SH-SY5Y (cell line): ENCODE measurements at regions not wholly inside any gene's neighbourhood (a gene's known extent, or its start where the extent isn't known, plus 50 kb on each side); places are given as distances from the start of the nearest gene placed in this dataset.

Experiments
- GATA2 ChIP-seq: IDR thresholded peaks from 2 replicates; pipeline ENCODE4 v1.6.1; 2011; ENCODE audit warnings: mild to moderate bottlenecking, low read depth, low read length
- GATA3 ChIP-seq: IDR thresholded peaks from 2 replicates; pipeline ENCODE4 v1.6.1; 2011; ENCODE audit warnings: low read depth, mild to moderate bottlenecking, low read length, moderate library complexity

- no peak for TF ChIP-seq GATA2
- no peak for TF ChIP-seq GATA3
These were observed 303.9 kb downstream of the EIPR1 start for GRCh38 chr2:3073704-3074103.

GRCh38 chr2:3073041-3073595 lies 304.5 kb downstream of the EIPR1 start:
- TF ChIP-seq GATA3 (no peak), GATA2 (no peak)

- no peak for TF ChIP-seq GATA2
- TF ChIP-seq GATA3: no peak
These were observed 305.8 kb downstream of the EIPR1 start for GRCh38 chr2:3071685-3072263.

GRCh38 chr2:3066831-3067230 lies 310.8 kb downstream of the EIPR1 start:
- TF ChIP-seq GATA3 (no peak), GATA2 (no peak)

GRCh38 chr2:3065928-3066327 lies 311.7 kb downstream of the EIPR1 start:
- no peak for TF ChIP-seq GATA2

- TF ChIP-seq GATA3 (no peak), GATA2 (no peak)
These were observed 314.9 kb downstream of the EIPR1 start for GRCh38 chr2:3062476-3063260.

GRCh38 chr2:3060049-3060448 lies 317.6 kb downstream of the EIPR1 start:
- TF ChIP-seq GATA3: no peak
- TF ChIP-seq GATA2: no peak

GRCh38 chr2:3059141-3059925 lies 318.3 kb downstream of the EIPR1 start:
- TF ChIP-seq GATA2 (no peak), GATA3 (no peak)

- no peak for TF ChIP-seq GATA3
- TF ChIP-seq GATA2: no peak
These were observed 323.6 kb downstream of the EIPR1 start for GRCh38 chr2:3054066-3054465.

- TF ChIP-seq GATA2 (no peak), GATA3 (no peak)
These were observed 326.4 kb downstream of the EIPR1 start for GRCh38 chr2:3051266-3051665.

- TF ChIP-seq GATA2: no peak
- no peak for TF ChIP-seq GATA3
These were observed 331.3 kb downstream of the EIPR1 start for GRCh38 chr2:3046170-3046865.

- TF ChIP-seq GATA2: no peak
- no peak for TF ChIP-seq GATA3
These were observed 332.2 kb downstream of the EIPR1 start for GRCh38 chr2:3045318-3045921.

GRCh38 chr2:3044587-3045317 lies 332.9 kb downstream of the EIPR1 start:
- TF ChIP-seq GATA3 (no peak), GATA2 (no peak)
